GM19023 (cell line): ENCODE measurements at regions not wholly inside any gene's neighbourhood (a gene's known extent, or its start where the extent isn't known, plus 50 kb on each side); places are given as distances from the start of the nearest gene placed in this dataset.

Source experiments
- ATAC-seq: cut with Tn5 transposase; IDR thresholded peaks from one replicate; pipeline ENCODE4 v1.9.1; 2021; ENCODE audit warnings: mild to moderate bottlenecking, moderate library complexity; ENCODE audit not compliant: unreplicated experiment

- no peak for ATAC-seq
Measured at GRCh38 chr6:142679907-142680700, 264.9 kb downstream of the HIVEP2 start.

DNA sequence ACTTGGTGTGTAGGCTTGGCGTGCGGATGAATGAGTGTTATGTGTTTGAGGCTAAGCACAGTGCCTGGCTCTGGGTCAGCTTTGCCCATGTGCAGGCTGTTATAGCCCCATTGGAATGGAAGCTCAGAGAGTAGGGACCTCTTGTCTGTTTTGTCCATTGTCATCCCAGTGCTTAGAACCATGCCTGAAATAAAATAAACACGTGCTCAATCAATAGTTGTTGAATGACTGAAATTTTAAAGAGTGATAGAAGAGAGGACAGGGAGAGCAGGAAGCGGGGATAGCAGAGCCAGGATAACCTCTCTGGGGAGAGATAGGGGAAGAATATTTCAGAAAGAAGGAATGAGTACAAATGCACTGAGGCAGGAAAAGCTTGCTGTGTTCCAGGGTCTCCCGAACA lies 263.9 kb downstream of the HIVEP2 start:
- no peak for ATAC-seq

GRCh38 chr6:142682985-142683384 lies 262.0 kb downstream of the HIVEP2 start:
- no peak for ATAC-seq

- ATAC-seq, result no peak
Measured at GRCh38 chr6:142683714-142684141, 261.2 kb downstream of the HIVEP2 start.

GRCh38 chr6:142684371-142684770 lies 260.6 kb downstream of the HIVEP2 start:
- ATAC-seq, result no peak

DNA sequence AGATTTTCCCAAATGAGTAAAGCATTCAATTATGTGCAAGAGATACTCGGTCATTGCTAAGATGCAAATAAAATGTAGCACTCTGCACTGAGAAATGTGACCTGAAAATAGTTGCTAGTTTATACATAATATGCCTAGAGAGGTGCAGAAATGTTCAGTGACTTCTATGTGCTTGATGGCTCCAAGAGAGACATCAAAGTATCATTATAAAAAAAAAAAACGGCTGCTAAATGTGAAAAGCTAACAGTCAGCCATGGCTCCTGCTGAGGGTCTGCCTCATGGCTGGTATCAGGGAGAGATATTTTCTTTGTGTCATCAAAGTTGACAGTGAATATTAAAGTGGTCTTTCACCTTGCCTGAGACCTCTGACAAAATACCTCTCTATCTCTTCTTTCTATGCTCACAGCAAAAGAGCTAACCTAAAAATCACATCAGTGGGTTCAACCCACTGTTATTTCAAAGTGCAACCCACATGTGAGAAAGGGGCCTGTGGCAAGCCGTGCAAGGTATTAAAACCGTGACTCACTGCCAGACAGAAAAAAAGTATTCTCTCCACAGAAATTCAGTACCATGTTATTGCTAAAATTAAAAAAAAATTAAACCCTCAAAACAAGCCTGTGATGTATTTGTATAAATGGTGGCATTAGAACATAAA lies 259.0 kb downstream of the HIVEP2 start:
- ATAC-seq, result no peak

DNA sequence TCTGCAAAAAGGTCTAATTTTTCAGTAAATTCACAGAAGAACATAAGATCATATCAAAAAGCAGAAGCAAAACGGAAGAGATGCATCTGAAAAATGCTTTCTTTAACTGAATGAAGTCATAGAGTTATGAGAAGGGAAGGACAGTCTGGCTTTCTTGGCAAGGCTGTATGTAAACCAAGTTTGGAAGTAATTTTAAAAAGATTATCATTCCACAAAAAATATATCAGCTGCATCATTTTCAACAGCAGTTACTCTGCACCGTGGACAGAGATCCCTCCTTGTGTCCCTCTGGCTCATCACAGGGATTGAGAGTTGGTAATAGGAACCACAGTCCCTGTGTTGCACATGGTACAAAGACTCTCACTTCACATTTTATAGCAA lies 258.5 kb downstream of the HIVEP2 start:
- ATAC-seq, result no peak

DNA sequence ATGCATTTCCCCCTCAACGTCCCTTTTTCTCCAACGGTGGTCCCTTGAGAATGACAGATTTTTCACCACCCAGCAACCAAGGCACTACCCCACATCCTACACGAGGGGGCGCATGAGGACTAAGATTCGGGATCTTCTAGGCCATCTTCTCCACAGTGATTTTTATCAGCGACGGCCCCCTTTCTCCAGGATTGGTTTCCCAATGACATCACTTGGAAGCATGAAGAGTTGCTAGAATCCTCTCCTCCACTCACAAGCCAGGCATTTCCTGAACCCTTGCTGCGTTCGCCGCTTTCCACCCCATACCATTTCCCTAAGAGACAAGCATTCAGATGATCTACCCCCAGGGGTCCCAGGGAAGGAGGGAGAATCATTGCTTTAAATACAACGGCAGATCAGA lies 252.0 kb downstream of the HIVEP2 start:
- peak; percentile 79 for ATAC-seq

GRCh38 chr6:142693441-142693840 lies 251.5 kb downstream of the HIVEP2 start:
- ATAC-seq, result no peak

DNA sequence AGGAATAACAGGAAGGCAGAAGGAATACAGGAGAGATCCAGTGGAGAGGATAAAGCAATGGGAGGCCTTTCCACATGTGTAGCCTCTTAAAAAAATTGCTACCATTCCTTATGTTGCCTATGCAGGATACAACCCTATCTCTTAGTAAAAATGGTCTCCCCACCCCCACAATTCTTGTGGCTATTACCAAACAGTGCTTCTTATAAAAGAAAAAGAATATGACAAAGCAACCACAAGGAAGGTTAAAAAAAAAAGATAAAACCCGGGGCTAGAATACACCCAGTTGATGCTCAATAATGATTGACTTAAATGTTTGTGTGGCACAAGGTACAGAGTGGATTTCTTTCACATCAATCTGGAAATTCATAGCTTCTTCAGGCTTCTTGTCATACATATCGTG lies 250.9 kb downstream of the HIVEP2 start:
- no peak for ATAC-seq

GRCh38 chr6:142695016-142695415 lies 250.0 kb downstream of the HIVEP2 start:
- ATAC-seq, result no peak

DNA sequence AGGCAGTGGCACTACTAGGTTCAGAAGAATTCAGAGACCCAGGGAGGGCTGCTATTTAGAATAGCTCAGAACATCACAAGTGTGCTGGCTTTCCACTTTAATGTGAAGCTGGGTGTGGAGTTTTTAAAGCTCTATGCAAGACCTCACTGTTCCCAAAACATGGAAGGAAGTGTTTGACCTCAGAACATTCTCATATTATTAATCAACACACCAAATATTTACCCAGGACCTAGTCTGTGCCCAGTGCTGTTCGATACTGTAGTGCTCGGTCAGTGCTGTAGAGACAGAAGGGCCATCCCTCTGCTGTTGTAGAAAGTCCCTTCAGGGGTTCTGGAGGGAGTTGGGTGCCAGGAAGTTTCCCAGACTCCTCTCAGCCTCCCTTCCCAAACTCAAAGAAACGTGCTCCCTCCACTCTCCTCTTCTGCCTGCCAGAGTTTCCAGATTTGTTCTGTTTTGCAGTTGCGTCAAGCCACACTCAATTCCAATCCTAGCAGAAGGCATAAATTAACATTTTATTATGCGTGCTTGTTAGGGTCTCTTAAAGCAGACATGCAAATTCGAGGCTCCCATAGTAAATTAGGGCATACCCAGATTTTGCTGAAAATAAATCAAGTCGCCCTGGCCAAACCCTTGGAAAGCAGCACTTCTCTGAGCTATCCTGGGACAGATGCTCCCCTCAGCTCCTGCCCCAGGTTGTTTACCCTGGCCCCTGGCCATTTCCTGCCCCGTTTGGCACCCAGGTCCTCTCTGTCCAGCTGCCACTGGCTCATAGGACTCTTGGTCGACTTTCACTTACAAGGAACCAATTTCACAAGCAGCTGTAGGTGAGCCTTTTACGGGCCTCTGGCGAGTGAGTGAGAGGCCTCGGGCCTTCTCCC lies 248.6 kb downstream of the HIVEP2 start:
- ATAC-seq, result no peak

DNA sequence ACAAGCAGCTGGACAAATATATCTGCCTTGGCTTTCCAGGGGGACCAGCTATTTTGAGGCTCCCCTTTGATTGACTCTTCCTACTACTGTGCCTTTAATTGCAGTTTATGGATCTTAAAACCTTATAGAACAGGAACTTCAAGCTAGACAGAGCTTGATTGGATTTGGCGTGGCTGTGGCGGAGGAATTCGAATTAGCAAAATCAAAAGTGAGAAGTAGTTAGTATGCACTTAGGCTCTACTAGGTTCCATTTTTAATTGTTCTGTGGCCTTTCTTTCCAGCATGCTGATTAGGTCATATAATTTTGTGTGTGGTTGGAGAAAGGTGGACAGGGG lies 248.0 kb downstream of the HIVEP2 start:
- no peak for ATAC-seq

DNA sequence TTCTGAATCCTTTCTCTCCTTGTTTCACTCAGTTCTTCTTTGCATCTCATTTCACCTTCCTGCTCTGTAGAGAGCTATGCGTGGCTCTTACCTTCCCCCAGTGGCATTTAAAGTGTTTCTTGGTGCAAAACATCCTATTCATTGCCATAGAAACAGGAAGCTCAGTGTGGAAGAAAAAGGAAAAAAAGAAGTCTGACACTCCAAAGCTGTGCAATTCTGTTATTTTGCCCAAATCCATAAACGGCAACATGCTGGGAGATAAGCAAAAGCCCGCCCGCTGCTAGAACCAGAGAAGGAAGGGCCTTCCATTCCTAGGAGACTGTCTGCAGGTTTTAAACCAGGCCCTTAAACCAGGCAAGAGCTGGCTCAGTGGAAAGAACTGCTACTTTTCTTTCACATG lies 247.1 kb downstream of the HIVEP2 start:
- ATAC-seq, result no peak

GRCh38 chr6:142698751-142699150 lies 246.2 kb downstream of the HIVEP2 start:
- ATAC-seq, result no peak

DNA sequence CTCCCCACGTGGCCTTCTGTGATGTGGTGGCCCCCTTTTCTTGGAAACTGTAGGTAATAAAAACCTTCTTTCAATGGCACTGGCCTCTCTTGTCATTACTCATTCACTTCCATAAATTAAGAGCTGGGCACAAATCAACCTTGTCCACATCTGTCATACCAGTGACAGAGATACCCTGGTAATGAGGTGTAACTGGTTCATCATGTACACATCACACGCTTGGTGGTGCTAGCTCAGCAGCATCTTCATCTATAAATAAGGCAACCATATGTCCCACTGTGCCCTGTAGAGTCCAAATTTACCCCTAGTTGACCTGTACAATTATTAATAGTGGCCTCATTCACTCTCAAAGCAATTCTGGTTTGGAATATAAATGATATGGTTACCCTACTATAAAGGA lies 245.6 kb downstream of the HIVEP2 start:
- no peak for ATAC-seq

DNA sequence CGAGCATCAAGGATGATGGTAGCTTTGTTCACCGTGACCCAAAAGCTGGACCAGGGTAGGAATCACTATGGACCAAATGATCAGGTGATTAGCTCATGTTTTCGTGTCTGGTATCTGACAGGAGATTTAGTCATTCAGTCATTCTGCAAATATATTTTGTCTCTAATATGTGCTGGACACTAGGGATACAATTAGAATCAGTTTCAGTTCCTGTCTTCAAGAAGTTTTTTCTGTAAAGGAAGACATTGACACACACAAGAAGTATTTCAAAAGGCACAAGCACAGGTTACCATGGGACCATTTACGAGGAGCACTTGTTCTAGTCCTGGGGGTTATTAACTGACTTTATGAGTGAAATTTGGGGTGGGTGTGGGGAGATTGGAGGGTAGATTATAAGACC lies 244.9 kb downstream of the HIVEP2 start:
- no peak for ATAC-seq

GRCh38 chr6:142700671-142701312 lies 244.2 kb downstream of the HIVEP2 start:
- no peak for ATAC-seq
